ENCODE measurements at regions not wholly inside any gene's neighbourhood (a gene's known extent, or its start where the extent isn't known, plus 50 kb on each side); places are given as distances from the start of the nearest gene placed in this dataset.

GRCh38 chr4:83191026-83191425 is 76.5 kb upstream of the PLAC8 start:
- TF ChIP-seq CTCF (IDR thresholded peaks at IDR 0.05; ENCODE audit: insufficient read depth, low read length): no peak
- H3K4me3 ChIP-seq (ENCODE audit: low read depth, low read length): no peak overlapping the region
- DNase-seq (ENCODE audit: low read depth): no peak

GRCh38 chr4:83189631-83190136 is 75.2 kb upstream of the PLAC8 start:
- no peak for TF ChIP-seq CTCF (IDR thresholded peaks at IDR 0.05; ENCODE audit: insufficient read depth, low read length)
- DNase-seq (ENCODE audit: low read depth): no peak
- no peak overlapping the region for H3K4me3 ChIP-seq (ENCODE audit: low read depth, low read length)

GRCh38 chr4:83180431-83180968 is 66.0 kb upstream of the PLAC8 start:
- no peak overlapping the region for H3K4me3 ChIP-seq (ENCODE audit: low read depth, low read length)
- TF ChIP-seq CTCF (IDR thresholded peaks at IDR 0.05; ENCODE audit: insufficient read depth, low read length): no peak
- DNase-seq (ENCODE audit: low read depth): no peak

GRCh38 chr4:83179205-83179604 is 64.7 kb upstream of the PLAC8 start:
- no peak for TF ChIP-seq CTCF (IDR thresholded peaks at IDR 0.05; ENCODE audit: insufficient read depth, low read length)
- H3K4me3 ChIP-seq (ENCODE audit: low read depth, low read length): no peak overlapping the region
- no peak for DNase-seq (ENCODE audit: low read depth)

- TF ChIP-seq CTCF (IDR thresholded peaks at IDR 0.05; ENCODE audit: insufficient read depth, low read length): no peak
- H3K4me3 ChIP-seq (ENCODE audit: low read depth, low read length): no peak overlapping the region
- no peak for DNase-seq (ENCODE audit: low read depth)
Observed at GRCh38 chr4:83178029-83178428, 63.5 kb upstream of the PLAC8 start.

GRCh38 chr4:83177182-83177581 is 62.7 kb upstream of the PLAC8 start:
- DNase-seq (ENCODE audit: low read depth): no peak

More at GRCh38 chr4:83177182-83177581, 62.7 kb upstream of the PLAC8 start:
- H3K4me3 ChIP-seq (ENCODE audit: low read depth, low read length): no peak overlapping the region
- TF ChIP-seq CTCF (IDR thresholded peaks at IDR 0.05; ENCODE audit: insufficient read depth, low read length): no peak
